ENCODE measurements at regions not wholly inside any gene's neighbourhood (a gene's known extent, or its start where the extent isn't known, plus 50 kb on each side); places are given as distances from the start of the nearest gene placed in this dataset.

DNA sequence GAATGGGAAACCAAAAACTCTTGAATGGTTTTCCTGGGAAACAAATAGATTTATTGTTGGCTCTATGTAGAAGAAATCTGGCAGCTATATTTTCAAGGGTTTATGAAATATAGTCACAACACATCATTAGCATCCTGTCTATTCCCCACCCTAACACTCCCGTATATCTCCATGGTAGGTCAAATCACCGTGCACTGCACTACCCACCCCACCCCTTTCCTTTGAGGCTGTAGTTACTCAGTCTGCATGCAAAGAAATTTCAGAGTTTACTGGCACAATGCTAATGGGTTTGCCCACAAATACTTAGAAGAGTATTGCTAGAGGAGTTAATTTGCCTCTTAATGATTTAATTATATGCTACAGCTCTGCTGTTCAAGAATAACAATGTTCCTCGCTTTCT, 329.1 kb upstream of the TSHZ2 start:
- Histone ChIP-seq H3K27ac (ENCODE audit: low read length in 2 of 2) (no peak overlapping the region), H3K79me2 (ENCODE audit: control insufficient read depth, insufficient read depth, low read length) (no peaks in the 10 kb centered on the region), H3K27me3 (replicated peaks in 1 of 4; ENCODE audit: control extremely low read depth in 1 of 4, control insufficient read depth in 3 of 4, insufficient read depth in 4 of 4, low read length in 3 of 4) (no peaks in the 10 kb centered on the region), H3K9me3 (ENCODE audit: control extremely low read depth in 1 of 3, control insufficient read depth in 2 of 3, insufficient read depth in 1 of 3, low read length in 2 of 3) (no peaks in the 10 kb centered on the region), H3K4me1 (ENCODE audit: control insufficient read depth in 2 of 2, insufficient read depth in 2 of 2, low read length in 2 of 2) (no peaks in the 10 kb centered on the region), H3K9ac (ENCODE audit: low read length) (no peak overlapping the region), H3K4me2 (replicated peaks; ENCODE audit: low read depth, low read length, poor library complexity, severe bottlenecking) (no peak overlapping the region), H2AFZ (ENCODE audit: insufficient read depth, low read depth, low read length, poor library complexity, severe bottlenecking) (no peak overlapping the region), H3K36me3 (replicated peaks in 1 of 2; ENCODE audit: control extremely low read depth in 1 of 2, control insufficient read depth in 1 of 2, extremely low read depth in 1 of 2, insufficient read depth in 2 of 2, low read length in 1 of 2) (no peaks in the 10 kb centered on the region), H4K20me1 (ENCODE audit: control insufficient read depth, insufficient read depth, low read length, poor library complexity, severe bottlenecking) (no peaks in the 10 kb centered on the region), H3K4me3 (ENCODE audit: control extremely low read depth in 1 of 5, extremely low read depth in 1 of 5, insufficient read depth in 1 of 5, low read depth in 2 of 5, low read length in 4 of 5) (no peak overlapping the region)
- Mint-ChIP-seq H3K4me1 (no peaks in the 10 kb centered on the region), H3K27me3 (no peaks in the 10 kb centered on the region), H3K4me3 (no peak overlapping the region), H3K9me3 (ENCODE audit: insufficient read depth) (peaks cover 2% of the 10 kb centered on the region), H3K27ac (no peak overlapping the region)
- WGBS (ENCODE audit: insufficient coverage): 100% methylated on average over 2 of the region's 3 CpGs
- ATAC-seq (ENCODE audit: low read depth) (no peak), DNase-seq (no peak)
- intact Hi-C loops (cut with micrococcal nuclease): no loop called here
- ChIA-PET CTCF (no interaction called here), POLR2A (no interaction called here)
- TF ChIP-seq, protein P1, sequence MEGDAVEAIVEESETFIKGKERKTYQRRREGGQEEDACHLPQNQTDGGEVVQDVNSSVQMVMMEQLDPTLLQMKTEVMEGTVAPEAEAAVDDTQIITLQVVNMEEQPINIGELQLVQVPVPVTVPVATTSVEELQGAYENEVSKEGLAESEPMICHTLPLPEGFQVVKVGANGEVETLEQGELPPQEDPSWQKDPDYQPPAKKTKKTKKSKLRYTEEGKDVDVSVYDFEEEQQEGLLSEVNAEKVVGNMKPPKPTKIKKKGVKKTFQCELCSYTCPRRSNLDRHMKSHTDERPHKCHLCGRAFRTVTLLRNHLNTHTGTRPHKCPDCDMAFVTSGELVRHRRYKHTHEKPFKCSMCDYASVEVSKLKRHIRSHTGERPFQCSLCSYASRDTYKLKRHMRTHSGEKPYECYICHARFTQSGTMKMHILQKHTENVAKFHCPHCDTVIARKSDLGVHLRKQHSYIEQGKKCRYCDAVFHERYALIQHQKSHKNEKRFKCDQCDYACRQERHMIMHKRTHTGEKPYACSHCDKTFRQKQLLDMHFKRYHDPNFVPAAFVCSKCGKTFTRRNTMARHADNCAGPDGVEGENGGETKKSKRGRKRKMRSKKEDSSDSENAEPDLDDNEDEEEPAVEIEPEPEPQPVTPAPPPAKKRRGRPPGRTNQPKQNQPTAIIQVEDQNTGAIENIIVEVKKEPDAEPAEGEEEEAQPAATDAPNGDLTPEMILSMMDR (IDR thresholded peaks at IDR 0.05): no peak
- no peak for TF ChIP-seq EZH2 (IDR thresholded peaks at IDR 0.05; ENCODE audit: borderline replicate concordance, insufficient read depth, low read depth, low read length, poor library complexity, severe bottlenecking)

DNA sequence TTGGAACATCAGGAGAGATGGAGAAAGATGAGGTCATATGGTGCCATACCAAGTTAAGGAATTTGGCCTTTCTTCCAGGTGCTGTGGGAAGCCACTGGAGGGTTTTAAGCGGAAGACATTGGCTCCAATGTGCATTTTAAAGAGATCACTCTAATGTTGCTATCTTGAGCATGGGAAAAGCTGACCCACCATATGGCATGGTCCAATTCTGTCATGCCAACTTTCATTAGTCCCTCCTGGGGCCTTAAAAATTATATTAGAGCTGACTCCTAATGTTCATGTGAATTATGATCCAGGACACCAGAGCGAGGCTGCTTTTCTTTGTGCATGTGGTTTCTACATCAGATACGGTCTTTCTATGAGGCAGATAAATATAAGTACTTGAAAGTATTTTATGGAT, 335.0 kb upstream of the TSHZ2 start:
- no peak overlapping the region for H3K27ac Mint-ChIP-seq
- H3K4me1 Mint-ChIP-seq: no peaks in the 10 kb centered on the region
- ATAC-seq (ENCODE audit: low read depth) (no peak), DNase-seq (no peak)
- ChIA-PET POLR2A (no interaction called here), CTCF (no interaction called here)
- TF ChIP-seq, protein P1 (IDR thresholded peaks at IDR 0.05): no peak
- TF ChIP-seq EZH2 (IDR thresholded peaks at IDR 0.05; ENCODE audit: borderline replicate concordance, insufficient read depth, low read depth, low read length, poor library complexity, severe bottlenecking): no peak
- H3K9ac ChIP-seq (ENCODE audit: low read length): no peak overlapping the region
- WGBS (ENCODE audit: insufficient coverage): no CpG with 5 or more reads among the region's 3 CpGs
- intact Hi-C loops (cut with micrococcal nuclease): no loop called here
- H3K4me3 ChIP-seq (ENCODE audit: control extremely low read depth in 1 of 5, extremely low read depth in 1 of 5, insufficient read depth in 1 of 5, low read depth in 2 of 5, low read length in 4 of 5): no peak overlapping the region
- H2AFZ ChIP-seq (ENCODE audit: insufficient read depth, low read depth, low read length, poor library complexity, severe bottlenecking): no peak overlapping the region
- no peaks in the 10 kb centered on the region for H3K79me2 ChIP-seq (ENCODE audit: control insufficient read depth, insufficient read depth, low read length)
- no peak overlapping the region for H3K4me3 Mint-ChIP-seq
- H3K27me3 ChIP-seq (replicated peaks in 1 of 4; ENCODE audit: control extremely low read depth in 1 of 4, control insufficient read depth in 3 of 4, insufficient read depth in 4 of 4, low read length in 3 of 4): no peaks in the 10 kb centered on the region
- no peaks in the 10 kb centered on the region for H3K36me3 ChIP-seq (replicated peaks in 1 of 2; ENCODE audit: control extremely low read depth in 1 of 2, control insufficient read depth in 1 of 2, extremely low read depth in 1 of 2, insufficient read depth in 2 of 2, low read length in 1 of 2)
- peaks cover 3% of the 10 kb centered on the region for H3K27me3 Mint-ChIP-seq
- H3K4me1 ChIP-seq (ENCODE audit: control insufficient read depth in 2 of 2, insufficient read depth in 2 of 2, low read length in 2 of 2): no peaks in the 10 kb centered on the region
- H4K20me1 ChIP-seq (ENCODE audit: control insufficient read depth, insufficient read depth, low read length, poor library complexity, severe bottlenecking): no peaks in the 10 kb centered on the region
- H3K4me2 ChIP-seq (replicated peaks; ENCODE audit: low read depth, low read length, poor library complexity, severe bottlenecking): no peak overlapping the region
- no peaks in the 10 kb centered on the region for H3K9me3 ChIP-seq (ENCODE audit: control extremely low read depth in 1 of 3, control insufficient read depth in 2 of 3, insufficient read depth in 1 of 3, low read length in 2 of 3)
- no peak overlapping the region for H3K27ac ChIP-seq (ENCODE audit: low read length in 2 of 2)
- H3K9me3 Mint-ChIP-seq (ENCODE audit: insufficient read depth): peaks cover 2% of the 10 kb centered on the region
